ENCODE measurements at regions not wholly inside any gene's neighbourhood (a gene's known extent, or its start where the extent isn't known, plus 50 kb on each side); places are given as distances from the start of the nearest gene placed in this dataset.

DNA sequence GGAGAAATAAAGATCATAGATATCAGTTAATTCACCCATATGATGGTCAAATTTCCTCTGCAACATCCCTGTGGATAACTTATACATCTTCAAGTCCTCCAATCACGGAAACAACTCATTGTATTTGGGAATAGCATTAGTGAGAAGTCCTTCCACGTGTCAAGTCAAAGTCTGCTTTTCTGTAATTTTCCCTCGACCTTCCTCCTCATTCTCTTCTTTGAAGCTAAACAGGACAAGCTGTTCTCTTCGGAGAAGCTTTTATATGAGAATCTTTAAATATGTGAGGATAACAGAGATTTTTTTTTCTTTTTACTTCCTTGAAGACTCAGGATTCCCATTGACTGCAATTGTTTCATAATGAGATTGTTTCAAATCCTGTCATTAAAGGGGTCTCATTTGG lies 230.4 kb downstream of the ZPLD1 start:
- Histone ChIP-seq H3K23ac (ENCODE audit: insufficient read length, low read depth, low read length) (no peak overlapping the region), H3K14ac (ENCODE audit: insufficient read depth, low read length) (no peak overlapping the region), H3K23me2 (ENCODE audit: insufficient read length, low read depth, low read length, poor library complexity, severe bottlenecking) (no peaks in the 10 kb centered on the region), H3K4ac (ENCODE audit: low read depth, low read length) (no peak overlapping the region), H3T11ph (ENCODE audit: low read length) (no peak overlapping the region), H3K9ac (ENCODE audit: extremely low read depth, insufficient read length, low read length) (no peak overlapping the region), H3K4me2 (ENCODE audit: insufficient read depth, insufficient read length, low read length) (no peak overlapping the region), H2BK120ac (ENCODE audit: low read depth, low read length, poor library complexity, severe bottlenecking) (no peak overlapping the region), H2AK5ac (ENCODE audit: insufficient read length, low read length) (no peak overlapping the region), H3K79me2 (ENCODE audit: insufficient read depth, low read length) (no peaks in the 10 kb centered on the region), H2BK5ac (ENCODE audit: insufficient read length, low read length) (no peak overlapping the region), H3K27ac (ENCODE audit: insufficient read length, low read depth, low read length) (no peak overlapping the region), H2AFZ (ENCODE audit: low read length) (no peak overlapping the region), H2BK12ac (ENCODE audit: insufficient read length, low read depth, low read length) (no peak overlapping the region), H3K4me1 (ENCODE audit: insufficient read depth, low read length) (no peaks in the 10 kb centered on the region), H2BK15ac (ENCODE audit: low read depth, low read length) (no peak overlapping the region), H3K79me1 (ENCODE audit: insufficient read depth, low read depth, low read length, poor library complexity, severe bottlenecking) (no peaks in the 10 kb centered on the region), H4K91ac (ENCODE audit: insufficient read length, low read depth, low read length) (no peak overlapping the region), H4K20me1 (ENCODE audit: control insufficient read depth, insufficient read depth, insufficient read length) (no peaks in the 10 kb centered on the region), H3K18ac (ENCODE audit: insufficient read length, low read depth, low read length) (no peak overlapping the region), H4K5ac (ENCODE audit: insufficient read length, low read depth, low read length) (no peak overlapping the region), H2BK20ac (ENCODE audit: low read depth, low read length, poor library complexity, severe bottlenecking) (no peak overlapping the region), H3K27me3 (ENCODE audit: insufficient read depth, low read length) (no peaks in the 10 kb centered on the region), H3K9me3 (ENCODE audit: control insufficient read depth, low read depth, low read length) (no peaks in the 10 kb centered on the region), H3K56ac (ENCODE audit: insufficient read length, low read depth, low read length) (no peak overlapping the region), H4K8ac (replicated peaks; ENCODE audit: insufficient read length, low read depth, low read length) (no peak overlapping the region)
- TF ChIP-seq CTCF (conservative IDR thresholded peaks at IDR 0.05) = no peak
- Mint-ChIP-seq H3K36me3 (ENCODE audit: insufficient read depth in 1 of 3, low read depth in 3 of 3) (no peaks in the 10 kb centered on the region), H3K27me3 (ENCODE audit: low read depth) (no peaks in the 10 kb centered on the region), H3K4me1 (no peaks in the 10 kb centered on the region), H3K27ac (no peak overlapping the region), H3K4me3 (no peak overlapping the region), H3K9me3 (no peaks in the 10 kb centered on the region)
- WGBS (ENCODE audit: extremely low coverage, insufficient read length, low lambda C conversion rate) = no CpG with 5 or more reads among the region's 4 CpGs
- DNase-seq = no peak
